ENCODE measurements at regions not wholly inside any gene's neighbourhood (a gene's known extent, or its start where the extent isn't known, plus 50 kb on each side); places are given as distances from the start of the nearest gene placed in this dataset.

- peaks cover 40% of the 10 kb centered on the region for H3K27me3 Mint-ChIP-seq (ENCODE audit: low read depth)
- H3K4me3 Mint-ChIP-seq, result no peak overlapping the region
- peaks cover under 1% of the 10 kb centered on the region; the same call in 1 of the 2 replicates for H3K9me3 Mint-ChIP-seq
- DNase-seq (ENCODE audit: low spot score), result no peak
- H3K27ac Mint-ChIP-seq, result no peak overlapping the region
- no peak for TF ChIP-seq MAX (CRISPR knock-in tag; IDR thresholded peaks at IDR 0.05)
- no peak for TF ChIP-seq FOXP4 (CRISPR knock-in tag; IDR thresholded peaks at IDR 0.05)
- no peak for TF ChIP-seq ZNF317 (CRISPR knock-in tag; IDR thresholded peaks at IDR 0.05; ENCODE audit: borderline replicate concordance, low read depth)
- TF ChIP-seq FOXP1 (CRISPR knock-in tag; IDR thresholded peaks at IDR 0.05; ENCODE audit: borderline replicate concordance), result no peak
- TF ChIP-seq ZNF423 (CRISPR knock-in tag; IDR thresholded peaks at IDR 0.05), result no peak
- no peak for TF ChIP-seq TCF7 (CRISPR knock-in tag; IDR thresholded peaks at IDR 0.05; ENCODE audit: low read depth)
- no peak for TF ChIP-seq SP1 (CRISPR knock-in tag; conservative IDR thresholded peaks at IDR 0.05)
- no peak for TF ChIP-seq E2F5 (CRISPR knock-in tag; IDR thresholded peaks at IDR 0.05)
- ATAC-seq, result no peak
- H3K36me3 Mint-ChIP-seq, result no peaks in the 10 kb centered on the region
- CTCF ChIA-PET, result no interaction called here
- POLR2A ChIA-PET, result no interaction called here
- no peaks in the 10 kb centered on the region for H3K4me1 Mint-ChIP-seq
Measured at GRCh38 chr9:38271666-38272241, 120.7 kb upstream of the ALDH1B1 start.

- H3K27ac Mint-ChIP-seq, result no peak overlapping the region
- H3K4me1 Mint-ChIP-seq, result no peaks in the 10 kb centered on the region
- no peak overlapping the region for H3K4me3 Mint-ChIP-seq
- H3K9me3 Mint-ChIP-seq, result peaks cover 15% of the 10 kb centered on the region
- ChIA-PET CTCF (no interaction called here), POLR2A (no interaction called here)
- TF ChIP-seq AR (CRISPR knock-in tag; IDR thresholded peaks at IDR 0.05) (no peak), TEAD1 (CRISPR knock-in tag; IDR thresholded peaks at IDR 0.05) (no peak), ZNF138 (CRISPR knock-in tag; conservative IDR thresholded peaks at IDR 0.05) (no peak), E2F4 (CRISPR knock-in tag; IDR thresholded peaks at IDR 0.05; ENCODE audit: borderline replicate concordance, low read depth) (no peak), E2F5 (CRISPR knock-in tag; IDR thresholded peaks at IDR 0.05) (no peak), NR2C2 (CRISPR knock-in tag; IDR thresholded peaks at IDR 0.05) (no peak), KAT7 (CRISPR knock-in tag; IDR thresholded peaks at IDR 0.05; ENCODE audit: borderline replicate concordance) (no peak), ATF2 (CRISPR knock-in tag; IDR thresholded peaks at IDR 0.05; ENCODE audit: borderline replicate concordance, low read depth) (no peak), ZNF396 (CRISPR knock-in tag; IDR thresholded peaks at IDR 0.05; ENCODE audit: borderline replicate concordance) (no peak), CDX4 (CRISPR knock-in tag; IDR thresholded peaks at IDR 0.05; ENCODE audit: borderline replicate concordance) (no peak), CREB1 (CRISPR knock-in tag; IDR thresholded peaks at IDR 0.05) (no peak), MLX (CRISPR knock-in tag; IDR thresholded peaks at IDR 0.05) (no peak), ATF3 (CRISPR knock-in tag; conservative IDR thresholded peaks at IDR 0.05) (no peak), GABPB1 (CRISPR knock-in tag; IDR thresholded peaks at IDR 0.05) (no peak), OVOL2 (CRISPR knock-in tag; IDR thresholded peaks at IDR 0.05; ENCODE audit: borderline replicate concordance) (no peak)
- DNase-seq (ENCODE audit: low spot score) (no peak), ATAC-seq (no peak)
- no peaks in the 10 kb centered on the region for H3K36me3 Mint-ChIP-seq
- peaks cover 50% of the 10 kb centered on the region for H3K27me3 Mint-ChIP-seq (ENCODE audit: low read depth)
Measured at GRCh38 chr9:38269775-38270174, 122.7 kb upstream of the ALDH1B1 start.

Measured in WTC11 (cell line).